GM20000 (cell line): ENCODE measurements at regions not wholly inside any gene's neighbourhood (a gene's known extent, or its start where the extent isn't known, plus 50 kb on each side); places are given as distances from the start of the nearest gene placed in this dataset.

ENCODE experiments used
- DNase-seq: peaks from one replicate; pipeline ENCODE4 v3.0.0; 2012; ENCODE audit warnings: low spot score
- CTCF ChIP-seq: IDR thresholded peaks from 2 replicates; pipeline ENCODE4 v1.5.1; 2012; ENCODE audit warnings: mild to moderate bottlenecking, control low read depth; ENCODE audit errors: extremely low read depth, missing control alignments

- no peak for TF ChIP-seq CTCF
- no peak for DNase-seq
Measured at GRCh38 chr4:187103351-187103750, 379.7 kb upstream of the FAT1 start.

DNA sequence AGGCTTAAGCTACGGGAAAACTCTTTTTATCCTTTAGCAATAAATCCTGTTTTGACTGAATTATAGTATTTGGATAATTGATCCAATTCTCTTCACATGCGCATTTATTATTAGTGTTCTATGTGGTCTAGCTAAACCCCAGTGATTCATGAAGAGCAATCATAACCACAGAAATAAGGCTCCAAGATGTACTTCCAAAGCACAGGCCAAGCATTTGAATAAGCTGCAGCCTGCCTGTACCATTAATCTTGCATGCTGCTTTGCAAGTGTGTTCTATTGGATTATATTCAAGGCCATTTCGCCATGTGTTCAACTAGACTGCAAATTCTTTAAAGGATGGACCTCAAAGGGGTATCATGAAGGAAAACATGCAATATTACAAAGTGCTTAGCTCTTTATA lies 385.2 kb upstream of the FAT1 start:
- no peak for TF ChIP-seq CTCF
- DNase-seq = no peak

- no peak for DNase-seq
Measured at GRCh38 chr4:187109636-187110035, 386.0 kb upstream of the FAT1 start.

DNA sequence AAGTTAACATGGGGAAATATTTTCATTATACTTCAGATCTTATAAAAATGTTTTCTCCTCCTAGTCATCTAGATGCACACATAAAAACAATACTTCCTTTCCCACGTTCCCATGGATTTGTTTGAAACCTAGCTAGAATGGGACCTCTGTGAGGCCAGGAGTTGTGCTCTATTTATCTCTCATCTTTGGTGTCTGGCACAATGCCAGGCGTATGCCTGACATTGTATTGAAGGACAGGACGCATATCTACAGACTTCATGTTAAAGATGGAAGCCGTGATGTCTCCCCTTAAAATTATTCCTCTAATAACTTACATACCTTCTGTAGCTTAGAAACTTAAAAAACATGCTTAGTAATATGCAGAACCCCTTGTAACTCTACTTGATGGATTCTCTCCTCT lies 394.5 kb upstream of the FAT1 start:
- no peak for TF ChIP-seq CTCF
- no peak for DNase-seq

More at GRCh38 chr4:187109636-187110035, 386.0 kb upstream of the FAT1 start:
- no peak for TF ChIP-seq CTCF

- TF ChIP-seq CTCF = no peak
Measured at GRCh38 chr4:187118602-187119120, 395.0 kb upstream of the FAT1 start.

GRCh38 chr4:187124331-187124730 lies 400.7 kb upstream of the FAT1 start:
- no peak for DNase-seq
- TF ChIP-seq CTCF = no peak

More at GRCh38 chr4:187118602-187119120, 395.0 kb upstream of the FAT1 start:
- DNase-seq = no peak

- TF ChIP-seq CTCF = no peak
- DNase-seq = peak; percentile 12
Measured at GRCh38 chr4:187125062-187125461, 401.4 kb upstream of the FAT1 start.
